Neural progenitor cell (in vitro differentiated cells): ENCODE measurements at regions not wholly inside any gene's neighbourhood (a gene's known extent, or its start where the extent isn't known, plus 50 kb on each side); places are given as distances from the start of the nearest gene placed in this dataset.

ENCODE experiments used
- DNase-seq: peaks from one replicate; pipeline ENCODE4 v3.0.0-alpha.2; 2016; ENCODE audit warnings: low spot score
- H2AFZ ChIP-seq: fragments of 200-600 bp; sonication (generic); replicated peaks from 2 replicates; pipeline ENCODE4 v1.6.1; 2016; ENCODE audit warnings: antibody characterized with exemption
- H3F3A ChIP-seq: fragments of 200-600 bp; sonication (generic); 2 replicates; pipeline ENCODE4 v1.6.1; 2016; ENCODE audit warnings: antibody characterized with exemption, low read depth
- H3K27ac ChIP-seq: fragments of 200-600 bp; sonication (generic); 2 replicates; pipeline ENCODE4 v1.5.1; 2016; ENCODE audit warnings: mild to moderate bottlenecking
- H3K27me3 ChIP-seq: fragments of 200-600 bp; sonication (generic); 2 replicates; pipeline ENCODE4 v1.6.1; 2016; ENCODE audit warnings: mild to moderate bottlenecking, moderate library complexity
- H3K36me3 ChIP-seq: fragments of 200-600 bp; sonication (generic); 2 replicates; pipeline ENCODE4 v1.5.1; 2016
- H3K4me1 ChIP-seq: fragments of 200-600 bp; sonication (generic); 2 replicates; pipeline ENCODE4 v1.6.1; 2016; ENCODE audit warnings: mixed run types
- H3K4me2 ChIP-seq: fragments of 200-600 bp; sonication (generic); 2 replicates; pipeline ENCODE4 v1.6.1; 2016
- H3K4me3 ChIP-seq: fragments of 200-600 bp; sonication (generic); 2 replicates; pipeline ENCODE4 v1.5.1; 2016
- H3K79me2 ChIP-seq: fragments of 200-600 bp; sonication (generic); 2 replicates; pipeline ENCODE4 v1.6.1; 2016; ENCODE audit warnings: low read depth
- H3K9ac ChIP-seq: fragments of 200-600 bp; sonication (generic); 2 replicates; pipeline ENCODE4 v1.6.1; 2016
- H3K9me3 ChIP-seq: fragments of 200-600 bp; sonication (generic); 2 replicates; pipeline ENCODE4 v1.5.1; 2016; ENCODE audit warnings: low read depth
- H4K20me1 ChIP-seq: fragments of 200-600 bp; sonication (generic); 2 replicates; pipeline ENCODE4 v1.6.1; 2016; ENCODE audit warnings: low read depth
- H3K27ac Mint-ChIP-seq: 3 replicates; pipeline ENCODE4 v1.8.0; 2021; ENCODE audit warnings: mixed read lengths
- H3K27me3 Mint-ChIP-seq: 2 replicates; pipeline ENCODE4 v1.8.0; 2022; ENCODE audit warnings: low read depth, mild to moderate bottlenecking, inconsistent platforms, moderate library complexity, mixed read lengths; ENCODE audit not compliant: insufficient read depth
- H3K36me3 Mint-ChIP-seq: 3 replicates; pipeline ENCODE4 v1.8.0; 2021; ENCODE audit warnings: mixed read lengths
- H3K4me1 Mint-ChIP-seq: 3 replicates; pipeline ENCODE4 v1.8.0; 2021; ENCODE audit warnings: mixed read lengths
- H3K4me3 Mint-ChIP-seq: 3 replicates; pipeline ENCODE4 v1.8.0; 2021; ENCODE audit warnings: mild to moderate bottlenecking, moderate library complexity, mixed read lengths
- H3K9me3 Mint-ChIP-seq: 3 replicates; pipeline ENCODE4 v1.8.0; 2020; ENCODE audit warnings: mixed read lengths
- EZH2 ChIP-seq: fragments of 200-600 bp; sonication (generic); IDR thresholded peaks from 2 replicates; pipeline ENCODE4 v1.6.1; 2017; ENCODE audit warnings: antibody characterized with exemption, mild to moderate bottlenecking, moderate library complexity
- EZH2phosphoT487 ChIP-seq: fragments of 200-600 bp; sonication (generic); IDR thresholded peaks from 2 replicates; pipeline ENCODE4 v1.6.1; 2017; ENCODE audit warnings: antibody characterized with exemption
- TF ChIP-seq, protein P1 (sequence below): fragments of 200-600 bp; sonication (generic); IDR thresholded peaks from 2 replicates; pipeline ENCODE4 v1.5.1; 2017; ENCODE audit warnings: antibody characterized with exemption, mild to moderate bottlenecking

- H3K9ac ChIP-seq, result no peak overlapping the region
- no peak overlapping the region for H3K27ac Mint-ChIP-seq
- H3K36me3 ChIP-seq, result no peaks in the 10 kb centered on the region
- no peak overlapping the region for H2AFZ ChIP-seq
- H3K9me3 Mint-ChIP-seq, result peaks cover 7% of the 10 kb centered on the region
- H3K4me1 ChIP-seq, result no peaks in the 10 kb centered on the region
- H3K27ac ChIP-seq, result no peak overlapping the region
- H3K4me3 Mint-ChIP-seq, result no peak overlapping the region
- no peaks in the 10 kb centered on the region for H3F3A ChIP-seq
- H3K27me3 ChIP-seq, result no peaks in the 10 kb centered on the region
- H3K4me1 Mint-ChIP-seq, result peaks cover 5% of the 10 kb centered on the region
- H3K4me3 ChIP-seq, result no peak overlapping the region
- TF ChIP-seq EZH2 (no peak), EZH2phosphoT487 (no peak)
- TF ChIP-seq, protein P1, sequence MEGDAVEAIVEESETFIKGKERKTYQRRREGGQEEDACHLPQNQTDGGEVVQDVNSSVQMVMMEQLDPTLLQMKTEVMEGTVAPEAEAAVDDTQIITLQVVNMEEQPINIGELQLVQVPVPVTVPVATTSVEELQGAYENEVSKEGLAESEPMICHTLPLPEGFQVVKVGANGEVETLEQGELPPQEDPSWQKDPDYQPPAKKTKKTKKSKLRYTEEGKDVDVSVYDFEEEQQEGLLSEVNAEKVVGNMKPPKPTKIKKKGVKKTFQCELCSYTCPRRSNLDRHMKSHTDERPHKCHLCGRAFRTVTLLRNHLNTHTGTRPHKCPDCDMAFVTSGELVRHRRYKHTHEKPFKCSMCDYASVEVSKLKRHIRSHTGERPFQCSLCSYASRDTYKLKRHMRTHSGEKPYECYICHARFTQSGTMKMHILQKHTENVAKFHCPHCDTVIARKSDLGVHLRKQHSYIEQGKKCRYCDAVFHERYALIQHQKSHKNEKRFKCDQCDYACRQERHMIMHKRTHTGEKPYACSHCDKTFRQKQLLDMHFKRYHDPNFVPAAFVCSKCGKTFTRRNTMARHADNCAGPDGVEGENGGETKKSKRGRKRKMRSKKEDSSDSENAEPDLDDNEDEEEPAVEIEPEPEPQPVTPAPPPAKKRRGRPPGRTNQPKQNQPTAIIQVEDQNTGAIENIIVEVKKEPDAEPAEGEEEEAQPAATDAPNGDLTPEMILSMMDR, result no peak
- no peaks in the 10 kb centered on the region for H3K79me2 ChIP-seq
- H3K27me3 Mint-ChIP-seq, result peaks cover 4% of the 10 kb centered on the region
- H3K4me2 ChIP-seq, result no peak overlapping the region
- no peak for DNase-seq
- H3K36me3 Mint-ChIP-seq, result no peaks in the 10 kb centered on the region
- no peaks in the 10 kb centered on the region for H3K9me3 ChIP-seq
- no peaks in the 10 kb centered on the region for H4K20me1 ChIP-seq
These were observed 736.7 kb upstream of the DPPA4 start for GRCh38 chr3:110074095-110074494.

DNA sequence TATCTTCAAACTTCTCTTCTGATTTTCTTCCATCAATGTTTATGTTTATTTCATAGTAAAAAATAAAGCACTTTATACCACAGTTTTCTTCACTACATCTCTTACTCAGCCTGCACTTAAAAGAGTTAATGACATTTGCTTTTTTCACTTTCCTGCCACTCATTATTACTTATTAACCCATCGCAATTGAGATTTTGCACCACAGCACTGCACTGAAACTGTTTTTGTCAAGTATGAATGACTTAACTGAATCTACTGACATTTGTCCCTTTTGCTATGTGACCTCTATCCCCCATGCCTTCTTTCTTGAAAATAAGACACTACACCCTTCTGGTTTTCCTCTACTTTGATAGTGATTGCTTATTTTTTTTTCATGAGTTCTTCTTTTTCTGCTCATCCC is 739.7 kb upstream of the DPPA4 start:
- no peak overlapping the region for H3K4me3 Mint-ChIP-seq
- DNase-seq, result no peak
- Histone ChIP-seq H3K27me3 (no peaks in the 10 kb centered on the region), H3F3A (no peaks in the 10 kb centered on the region), H2AFZ (no peak overlapping the region), H3K4me1 (no peaks in the 10 kb centered on the region), H3K36me3 (no peaks in the 10 kb centered on the region), H3K9ac (no peak overlapping the region), H3K4me2 (no peak overlapping the region), H3K9me3 (no peaks in the 10 kb centered on the region), H3K79me2 (no peaks in the 10 kb centered on the region), H3K27ac (no peak overlapping the region), H3K4me3 (no peak overlapping the region), H4K20me1 (no peaks in the 10 kb centered on the region)
- H3K36me3 Mint-ChIP-seq, result no peaks in the 10 kb centered on the region
- no peak overlapping the region for H3K27ac Mint-ChIP-seq
- H3K4me1 Mint-ChIP-seq, result no peaks in the 10 kb centered on the region
- no peak for TF ChIP-seq EZH2phosphoT487
- TF ChIP-seq, protein P1, result no peak
- no peak for TF ChIP-seq EZH2
- no peaks in the 10 kb centered on the region for H3K9me3 Mint-ChIP-seq
- no peaks in the 10 kb centered on the region for H3K27me3 Mint-ChIP-seq

DNA sequence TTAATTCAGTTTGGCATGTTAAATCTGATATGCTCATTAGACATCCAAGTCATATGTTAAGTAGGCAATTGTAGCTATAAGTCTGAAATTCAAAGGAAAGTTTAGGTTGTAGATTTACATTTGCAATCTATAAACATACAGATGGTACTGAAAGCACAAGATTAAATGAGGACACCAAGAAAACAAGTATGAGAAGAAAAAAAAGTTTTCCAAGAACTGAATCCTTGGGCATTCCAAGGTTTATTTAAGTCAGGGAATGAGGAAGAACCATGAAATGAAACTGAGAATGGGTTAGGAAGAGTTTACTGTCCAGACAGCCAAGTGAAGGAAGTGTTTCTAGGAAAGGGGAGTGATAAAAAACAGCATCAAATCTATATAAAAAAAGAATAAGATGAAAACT is 756.1 kb upstream of the DPPA4 start:
- no peak overlapping the region for H2AFZ ChIP-seq
- TF ChIP-seq EZH2 (no peak), EZH2phosphoT487 (no peak)
- TF ChIP-seq, protein P1, result no peak
- DNase-seq, result no peak
- peaks cover 17% of the 10 kb centered on the region for H3K9me3 Mint-ChIP-seq
- H3K27ac ChIP-seq, result no peak overlapping the region
- H3K9ac ChIP-seq, result no peak overlapping the region
- no peaks in the 10 kb centered on the region for H3K36me3 Mint-ChIP-seq
- H3K4me1 Mint-ChIP-seq, result no peaks in the 10 kb centered on the region
- H3K79me2 ChIP-seq, result no peaks in the 10 kb centered on the region
- H4K20me1 ChIP-seq, result no peaks in the 10 kb centered on the region
- H3K27me3 ChIP-seq, result no peaks in the 10 kb centered on the region
- no peaks in the 10 kb centered on the region for H3K27me3 Mint-ChIP-seq
- no peaks in the 10 kb centered on the region for H3K4me1 ChIP-seq
- H3K4me3 Mint-ChIP-seq, result no peak overlapping the region
- no peaks in the 10 kb centered on the region for H3K36me3 ChIP-seq
- no peak overlapping the region for H3K27ac Mint-ChIP-seq
- H3F3A ChIP-seq, result no peaks in the 10 kb centered on the region
- H3K4me2 ChIP-seq, result no peak overlapping the region
- H3K4me3 ChIP-seq, result no peak overlapping the region
- peaks cover 4% of the 10 kb centered on the region for H3K9me3 ChIP-seq
